HCT116 (cell line): ENCODE measurements at regions not wholly inside any gene's neighbourhood (a gene's known extent, or its start where the extent isn't known, plus 50 kb on each side); places are given as distances from the start of the nearest gene placed in this dataset.

Experiments
- ATAC-seq: fragments of 200-7000 bp; cut with Tn5 transposase; 2 replicates; pipeline ENCODE4 v1.9.1; 2020; ENCODE audit warnings: mild to moderate bottlenecking, moderate library complexity
- BruUV-seq: library from RNA; stranded (reverse); fragments of 400-500 nt; replicated peaks from 2 replicates; lab custom pipeline; 2021; lab: Mats Ljungman, UMichigan
- CTCF ChIA-PET: fragments of 300-600 bp; sonication (Branson Sonifier 250); formaldehyde crosslinking; loops from one replicate; lab custom pipeline; 2021; ENCODE audit warnings: antibody characterized with exemption; lab: Charles Lee
- POLR2A ChIA-PET: fragments of 300-600, 350-600 bp; sonication (Branson Sonifier 250); formaldehyde crosslinking; loops from one replicate; lab custom pipeline; 2021; ENCODE audit warnings: antibody characterized with exemption; lab: Charles Lee
- RAD21 ChIA-PET, 2 experiments: fragments of 300-600 bp; sonication (Branson Sonifier 250); formaldehyde crosslinking; loops; one replicate each; lab custom pipeline; 2023; ENCODE audit warnings: low total read pairs in 2 of 2; ENCODE audit not compliant: uncharacterized antibody in 2 of 2, unreplicated experiment in 2 of 2, low non-redundant PET in 1 of 2; lab: Charles Lee
- DNase-seq: peaks from one replicate; pipeline ENCODE4 v3.0.0-alpha.2; 2010; ENCODE audit warnings: low read depth, low spot score
- H2AFZ ChIP-seq: fragments of 200-600 bp; shearing (Covaris generic), sonication (generic); 2 replicates; pipeline ENCODE4 v1.6.1; 2017; ENCODE audit warnings: low read depth, mixed run types, mixed read lengths, antibody characterized with exemption, low read length; ENCODE audit not compliant: poor library complexity, severe bottlenecking
- H3K27ac ChIP-seq: 2 replicates; pipeline ENCODE4 v1.5.1; 2012; ENCODE audit warnings: low read depth, low read length
- H3K27me3 ChIP-seq: fragments of 200-600 bp; sonication (generic); 2 replicates; pipeline ENCODE4 v1.6.1; 2016; ENCODE audit warnings: mixed run types, low read length, mixed read lengths; ENCODE audit not compliant: insufficient read depth
- H3K36me3 ChIP-seq, 2 experiments: fragments of 200-500 bp in 1 of 2; fragments of 200-600 bp in 1 of 2; sonication (Bioruptor generic) in 1 of 2; sonication (generic) in 1 of 2; 2 replicates each; pipeline versions ENCODE4 v1.5.1 to v1.6.1; 2014 to 2016; ENCODE audit warnings: low read length in 2 of 2, inconsistent platforms in 1 of 2, mixed read lengths in 1 of 2, mixed run types in 1 of 2; ENCODE audit not compliant: insufficient read depth in 2 of 2, control insufficient read depth in 1 of 2
- H3K4me1 ChIP-seq, 2 experiments: fragments of 200-600 bp in 1 of 2; sonication (generic) in 1 of 2; 2 replicates each; pipeline versions ENCODE4 v1.5.1 to v1.6.1; 2012 to 2017; ENCODE audit warnings: low read length in 2 of 2, inconsistent platforms in 1 of 2, mild to moderate bottlenecking in 1 of 2, mixed read lengths in 1 of 2, mixed run types in 1 of 2, moderate library complexity in 1 of 2; ENCODE audit not compliant: insufficient read depth in 2 of 2, control insufficient read depth in 1 of 2
- H3K4me2 ChIP-seq: fragments of 200-600 bp; sonication (generic); 2 replicates; pipeline ENCODE4 v1.6.1; 2017; ENCODE audit warnings: mixed run types, low read length, mixed read lengths
- H3K4me3 ChIP-seq, 2 experiments: fragments of 200-600 bp in 1 of 2; sonication (generic) in 1 of 2; replicated peaks in 1 of 2; 2 replicates each; pipeline ENCODE4 v1.5.1; 2011 to 2016; ENCODE audit warnings: low read length in 2 of 2, control low read depth in 1 of 2, low read depth in 1 of 2, mild to moderate bottlenecking in 1 of 2, mixed read lengths in 1 of 2, mixed run types in 1 of 2
- H3K79me2 ChIP-seq: fragments of 200-600 bp; sonication (generic); 2 replicates; pipeline ENCODE4 v1.6.1; 2017; ENCODE audit warnings: mild to moderate bottlenecking, mixed run types, low read length, moderate library complexity, mixed read lengths; ENCODE audit not compliant: insufficient read depth
- H3K9ac ChIP-seq: fragments of 200-600 bp; sonication (generic); 2 replicates; pipeline ENCODE4 v1.6.1; 2016; ENCODE audit warnings: low read length, mixed read lengths
- H3K9me2 ChIP-seq: fragments of 200-600 bp; sonication (generic), shearing (Covaris generic); 2 replicates; pipeline ENCODE4 v1.6.1; 2017; ENCODE audit warnings: mixed run types, mild to moderate bottlenecking, moderate library complexity; ENCODE audit not compliant: insufficient read depth
- H3K9me3 ChIP-seq, 2 experiments: fragments of 200-500 bp in 1 of 2; fragments of 200-600 bp in 1 of 2; sonication (Bioruptor generic) in 1 of 2; sonication (generic) in 1 of 2; 2 replicates each; pipeline ENCODE4 v1.6.1; 2014 to 2017; ENCODE audit warnings: low read length in 2 of 2, mixed read lengths in 2 of 2, inconsistent platforms in 1 of 2, low read depth in 1 of 2, mild to moderate bottlenecking in 1 of 2, mixed run types in 1 of 2, moderate library complexity in 1 of 2; ENCODE audit not compliant: control insufficient read depth in 1 of 2, insufficient read depth in 1 of 2
- H4K20me1 ChIP-seq: fragments of 200-600 bp; sonication (generic), shearing (Covaris generic); 2 replicates; pipeline ENCODE4 v1.6.1; 2017; ENCODE audit warnings: mixed run types, mild to moderate bottlenecking, moderate library complexity; ENCODE audit not compliant: insufficient read depth
- CBX3 ChIP-seq: IDR thresholded peaks from 2 replicates; pipeline ENCODE4 v1.6.1; 2012; ENCODE audit warnings: low read depth
- CEBPB ChIP-seq: IDR thresholded peaks from 2 replicates; pipeline ENCODE4 v1.6.1; 2012; ENCODE audit warnings: low read depth
- ELF1 ChIP-seq: IDR thresholded peaks from 2 replicates; pipeline ENCODE4 v1.6.1; 2012; ENCODE audit warnings: low read depth, borderline replicate concordance
- EZH2 ChIP-seq: fragments of 200-600 bp; sonication (generic); IDR thresholded peaks from 2 replicates; pipeline ENCODE4 v1.6.1; 2017; ENCODE audit warnings: antibody characterized with exemption, mixed run types
- EZH2phosphoT487 ChIP-seq: fragments of 200-600 bp; IDR thresholded peaks from 2 replicates; pipeline ENCODE4 v1.6.1; 2018; ENCODE audit warnings: antibody characterized with exemption, borderline replicate concordance
- FOSL1 ChIP-seq: IDR thresholded peaks from 2 replicates; pipeline ENCODE4 v1.6.1; 2012; ENCODE audit warnings: low read depth
- JUND ChIP-seq: IDR thresholded peaks from 2 replicates; pipeline ENCODE4 v1.6.1; 2012
- MAX ChIP-seq: IDR thresholded peaks from 2 replicates; pipeline ENCODE4 v1.6.1; 2012
- POLR2A ChIP-seq: IDR thresholded peaks from 2 replicates; pipeline ENCODE4 v1.7.0; 2011; ENCODE audit warnings: borderline replicate concordance; ENCODE audit not compliant: insufficient read depth, insufficient read length; ENCODE audit errors: extremely low read depth
- RAD21 ChIP-seq: IDR thresholded peaks from 2 replicates; pipeline ENCODE4 v1.6.1; 2012; ENCODE audit warnings: low read depth, mild to moderate bottlenecking
- SIN3A ChIP-seq: IDR thresholded peaks from 2 replicates; pipeline ENCODE4 v1.6.1; 2012; ENCODE audit warnings: low read depth
- SP1 ChIP-seq: IDR thresholded peaks from 2 replicates; pipeline ENCODE4 v1.6.1; 2012; ENCODE audit warnings: low read depth
- SRF ChIP-seq: IDR thresholded peaks from 2 replicates; pipeline ENCODE4 v1.6.1; 2012; ENCODE audit warnings: low read depth
- TCF7L2 ChIP-seq: IDR thresholded peaks from 2 replicates; pipeline ENCODE4 v1.7.0; 2011; ENCODE audit warnings: borderline replicate concordance, inconsistent platforms; ENCODE audit not compliant: insufficient read depth, insufficient read length; ENCODE audit errors: extremely low read depth
- YY1 ChIP-seq: IDR thresholded peaks from 2 replicates; pipeline ENCODE4 v1.6.1; 2011; ENCODE audit warnings: low read length, low read depth, moderate library complexity, mild to moderate bottlenecking; ENCODE audit not compliant: insufficient replicate concordance; ENCODE audit errors: extremely low read depth
- intact Hi-C: fragments of 100-400 bp; cut with micrococcal nuclease; formaldehyde crosslinking; loops from 2 replicates; pipeline ENCODE4 v1.10.0; 2022
- TF ChIP-seq, protein P1 (sequence below): IDR thresholded peaks from 2 replicates; pipeline ENCODE4 v1.6.1; 2011; ENCODE audit warnings: mild to moderate bottlenecking, low read length, moderate library complexity; ENCODE audit not compliant: insufficient replicate concordance; ENCODE audit errors: extremely low read depth
- TF ChIP-seq, protein P2 (sequence below): IDR thresholded peaks from 2 replicates; pipeline ENCODE4 v1.6.1; 2012

GRCh38 chr6:84816741-84817140 is 52.3 kb upstream of the TBX18 start:
- H3K9me3 ChIP-seq, result no peaks in the 10 kb centered on the region
- DNase-seq (no peak), ATAC-seq (no peak)
- ChIA-PET POLR2A (no interaction called here), CTCF (no interaction called here), RAD21 (no interaction called here)
- H4K20me1 ChIP-seq, result no peaks in the 10 kb centered on the region
- no peaks in the 10 kb centered on the region for H3K27me3 ChIP-seq
- intact Hi-C loops, result no loop called here
- H3K36me3 ChIP-seq, result no peaks in the 10 kb centered on the region
- no peak overlapping the region for H3K4me2 ChIP-seq
- no peak overlapping the region for H3K9ac ChIP-seq
- no peaks in the 10 kb centered on the region for H3K79me2 ChIP-seq
- peaks cover 0 to 2% of the 10 kb centered on the region in 2 experiments; a peak in 2 of 4 replicates for H3K4me1 ChIP-seq
- no peak for TF ChIP-seq CEBPB
- no peak for TF ChIP-seq POLR2A
- TF ChIP-seq EZH2phosphoT487, result no peak
- TF ChIP-seq FOSL1, result no peak
- TF ChIP-seq JUND, result no peak
- TF ChIP-seq, protein P1, sequence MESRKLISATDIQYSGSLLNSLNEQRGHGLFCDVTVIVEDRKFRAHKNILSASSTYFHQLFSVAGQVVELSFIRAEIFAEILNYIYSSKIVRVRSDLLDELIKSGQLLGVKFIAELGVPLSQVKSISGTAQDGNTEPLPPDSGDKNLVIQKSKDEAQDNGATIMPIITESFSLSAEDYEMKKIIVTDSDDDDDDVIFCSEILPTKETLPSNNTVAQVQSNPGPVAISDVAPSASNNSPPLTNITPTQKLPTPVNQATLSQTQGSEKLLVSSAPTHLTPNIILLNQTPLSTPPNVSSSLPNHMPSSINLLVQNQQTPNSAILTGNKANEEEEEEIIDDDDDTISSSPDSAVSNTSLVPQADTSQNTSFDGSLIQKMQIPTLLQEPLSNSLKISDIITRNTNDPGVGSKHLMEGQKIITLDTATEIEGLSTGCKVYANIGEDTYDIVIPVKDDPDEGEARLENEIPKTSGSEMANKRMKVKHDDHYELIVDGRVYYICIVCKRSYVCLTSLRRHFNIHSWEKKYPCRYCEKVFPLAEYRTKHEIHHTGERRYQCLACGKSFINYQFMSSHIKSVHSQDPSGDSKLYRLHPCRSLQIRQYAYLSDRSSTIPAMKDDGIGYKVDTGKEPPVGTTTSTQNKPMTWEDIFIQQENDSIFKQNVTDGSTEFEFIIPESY, result no peak
- no peak for TF ChIP-seq SRF
- no peak for TF ChIP-seq EZH2
- TF ChIP-seq RAD21, result no peak
- no peak for TF ChIP-seq ELF1
- no peak for TF ChIP-seq CBX3
- TF ChIP-seq SP1, result no peak
- TF ChIP-seq TCF7L2, result no peak
- TF ChIP-seq, protein P2, sequence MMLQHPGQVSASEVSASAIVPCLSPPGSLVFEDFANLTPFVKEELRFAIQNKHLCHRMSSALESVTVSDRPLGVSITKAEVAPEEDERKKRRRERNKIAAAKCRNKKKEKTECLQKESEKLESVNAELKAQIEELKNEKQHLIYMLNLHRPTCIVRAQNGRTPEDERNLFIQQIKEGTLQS, result no peak
- TF ChIP-seq SIN3A, result no peak
- TF ChIP-seq YY1, result no peak
- no peak for TF ChIP-seq MAX
- no peaks in the 10 kb centered on the region for H3K9me2 ChIP-seq
- BruUV-seq, result no TSS peak
- H3K4me3 ChIP-seq, result no peak overlapping the region
- H3K27ac ChIP-seq, result no peak overlapping the region
- H2AFZ ChIP-seq, result no peak overlapping the region
